CD4-positive, alpha-beta T cell (primary cell): ENCODE measurements at regions not wholly inside any gene's neighbourhood (a gene's known extent, or its start where the extent isn't known, plus 50 kb on each side); places are given as distances from the start of the nearest gene placed in this dataset.

ENCODE experiments used
- ATAC-seq: fragments of 200-7000 bp; cut with Tn5 transposase; one replicate; pipeline ENCODE4 v1.10.0; 2022; ENCODE audit warnings: mild to moderate bottlenecking; ENCODE audit not compliant: poor library complexity
- CTCF ChIA-PET: fragments of 350-600 bp; sonication (Branson Sonifier 250); formaldehyde crosslinking; loops from one replicate; lab custom pipeline; 2021; ENCODE audit warnings: antibody characterized with exemption, inconsistent platforms; lab: Charles Lee
- POLR2A ChIA-PET: fragments of 350-600 bp; sonication (Branson Sonifier 250); formaldehyde crosslinking; loops from one replicate; lab custom pipeline; 2021; ENCODE audit warnings: antibody characterized with exemption, inconsistent platforms; lab: Charles Lee
- DNase-seq, 14 experiments: peaks; one replicate each; pipeline ENCODE4 v3.0.0-alpha.2; 2013 to 2020; ENCODE audit warnings: mixed read lengths in 2 of 14
- H3K27ac ChIP-seq, 2 donors: one replicate each; pipeline versions ENCODE4 v1.5.1 to v1.7.0; 2013; ENCODE audit warnings: low read length in 2 of 2, low read depth in 1 of 2, mild to moderate bottlenecking in 1 of 2
- H3K27me3 ChIP-seq, 2 experiments: 1 replicate in 1 of 2; 2 replicates in 1 of 2; pipeline versions ENCODE4 v1.6.1 to v1.7.0; 2013; ENCODE audit warnings: low read length in 2 of 2, control low read depth in 1 of 2, mild to moderate bottlenecking in 1 of 2, moderate library complexity in 1 of 2; ENCODE audit not compliant: insufficient read depth in 2 of 2, control insufficient read depth in 1 of 2
- H3K36me3 ChIP-seq: one replicate; pipeline ENCODE4 v1.6.1; 2013; ENCODE audit warnings: low read length, control low read depth; ENCODE audit not compliant: insufficient read depth
- H3K4me1 ChIP-seq: one replicate; pipeline ENCODE4 v1.6.1; 2013; ENCODE audit warnings: low read length, control low read depth; ENCODE audit not compliant: insufficient read depth
- H3K4me3 ChIP-seq: one replicate; pipeline ENCODE4 v1.5.1; 2013; ENCODE audit warnings: mild to moderate bottlenecking, low read length, moderate library complexity
- H3K9me3 ChIP-seq, 2 experiments: 1 replicate in 1 of 2; 2 replicates in 1 of 2; pipeline versions ENCODE4 v1.6.1 to v1.7.0; 2013; ENCODE audit warnings: low read length in 2 of 2, mild to moderate bottlenecking in 2 of 2, control low read depth in 1 of 2, moderate library complexity in 1 of 2; ENCODE audit not compliant: control insufficient read depth in 1 of 2, insufficient read depth in 1 of 2
- H3K27ac Mint-ChIP-seq: one replicate; pipeline ENCODE4 v1.8.0; 2020; ENCODE audit warnings: mixed read lengths
- H3K27me3 Mint-ChIP-seq: one replicate; pipeline ENCODE4 v1.8.0; 2021; ENCODE audit warnings: mixed read lengths
- H3K36me3 Mint-ChIP-seq: one replicate; pipeline ENCODE4 v1.8.0; 2021; ENCODE audit warnings: low read depth, mixed read lengths
- H3K4me1 Mint-ChIP-seq: one replicate; pipeline ENCODE4 v1.8.0; 2021; ENCODE audit warnings: low read depth, mixed read lengths
- H3K4me3 Mint-ChIP-seq: one replicate; pipeline ENCODE4 v1.8.0; 2020; ENCODE audit warnings: mild to moderate bottlenecking, mixed read lengths
- H3K9me3 Mint-ChIP-seq: one replicate; pipeline ENCODE4 v1.8.0; 2020; ENCODE audit warnings: mixed read lengths
- intact Hi-C, 2 experiments: fragments of 100-400 bp; cut with DNase I in 1 of 2; cut with micrococcal nuclease in 1 of 2; formaldehyde crosslinking; loops; one replicate each; pipeline versions ENCODE4 v1.15.1 to v1.9.0; 2023 to 2025; cut with DNase I, micrococcal nuclease
- TF ChIP-seq, protein P1 (sequence below): fragments of 200-600 bp; IDR thresholded peaks from one replicate; pipeline ENCODE4 v1.8.0; 2022; ENCODE audit warnings: antibody characterized with exemption, mild to moderate bottlenecking

DNA sequence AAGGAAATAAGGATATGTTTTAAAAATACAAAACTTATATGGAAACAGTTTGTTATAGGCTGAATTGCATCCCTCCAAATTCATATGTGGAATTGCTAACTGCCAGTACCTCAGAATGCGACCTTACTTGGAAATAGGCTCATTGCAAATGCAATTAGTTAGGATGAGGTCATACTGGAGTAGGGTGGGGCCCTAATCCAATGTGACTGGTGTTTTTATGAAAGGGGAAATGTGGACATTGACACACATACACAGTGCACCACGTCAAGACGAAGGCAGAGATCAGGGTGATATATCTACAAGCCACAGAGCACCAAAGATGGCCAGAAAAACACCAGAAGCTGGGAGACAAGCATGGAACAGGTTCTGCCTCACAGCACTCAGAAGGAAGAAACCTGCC lies 494.2 kb downstream of the TSN start:
- no peaks in the 10 kb centered on the region for H3K9me3 ChIP-seq
- no peak overlapping the region for H3K27ac ChIP-seq
- POLR2A ChIA-PET: no interaction called here
- ATAC-seq (no peak), DNase-seq (no peak)
- no peaks in the 10 kb centered on the region for H3K4me1 ChIP-seq
- H3K27me3 ChIP-seq: no peaks in the 10 kb centered on the region
- CTCF ChIA-PET: no interaction called here
- Mint-ChIP-seq H3K4me3 (no peak overlapping the region), H3K27me3 (peaks cover 8% of the 10 kb centered on the region), H3K36me3 (no peaks in the 10 kb centered on the region), H3K9me3 (no peaks in the 10 kb centered on the region), H3K27ac (no peak overlapping the region), H3K4me1 (no peaks in the 10 kb centered on the region)
- H3K36me3 ChIP-seq: no peaks in the 10 kb centered on the region
- intact Hi-C loops: no loop called here
- no peak overlapping the region for H3K4me3 ChIP-seq
- TF ChIP-seq, protein P1, sequence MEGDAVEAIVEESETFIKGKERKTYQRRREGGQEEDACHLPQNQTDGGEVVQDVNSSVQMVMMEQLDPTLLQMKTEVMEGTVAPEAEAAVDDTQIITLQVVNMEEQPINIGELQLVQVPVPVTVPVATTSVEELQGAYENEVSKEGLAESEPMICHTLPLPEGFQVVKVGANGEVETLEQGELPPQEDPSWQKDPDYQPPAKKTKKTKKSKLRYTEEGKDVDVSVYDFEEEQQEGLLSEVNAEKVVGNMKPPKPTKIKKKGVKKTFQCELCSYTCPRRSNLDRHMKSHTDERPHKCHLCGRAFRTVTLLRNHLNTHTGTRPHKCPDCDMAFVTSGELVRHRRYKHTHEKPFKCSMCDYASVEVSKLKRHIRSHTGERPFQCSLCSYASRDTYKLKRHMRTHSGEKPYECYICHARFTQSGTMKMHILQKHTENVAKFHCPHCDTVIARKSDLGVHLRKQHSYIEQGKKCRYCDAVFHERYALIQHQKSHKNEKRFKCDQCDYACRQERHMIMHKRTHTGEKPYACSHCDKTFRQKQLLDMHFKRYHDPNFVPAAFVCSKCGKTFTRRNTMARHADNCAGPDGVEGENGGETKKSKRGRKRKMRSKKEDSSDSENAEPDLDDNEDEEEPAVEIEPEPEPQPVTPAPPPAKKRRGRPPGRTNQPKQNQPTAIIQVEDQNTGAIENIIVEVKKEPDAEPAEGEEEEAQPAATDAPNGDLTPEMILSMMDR: no peak

DNA sequence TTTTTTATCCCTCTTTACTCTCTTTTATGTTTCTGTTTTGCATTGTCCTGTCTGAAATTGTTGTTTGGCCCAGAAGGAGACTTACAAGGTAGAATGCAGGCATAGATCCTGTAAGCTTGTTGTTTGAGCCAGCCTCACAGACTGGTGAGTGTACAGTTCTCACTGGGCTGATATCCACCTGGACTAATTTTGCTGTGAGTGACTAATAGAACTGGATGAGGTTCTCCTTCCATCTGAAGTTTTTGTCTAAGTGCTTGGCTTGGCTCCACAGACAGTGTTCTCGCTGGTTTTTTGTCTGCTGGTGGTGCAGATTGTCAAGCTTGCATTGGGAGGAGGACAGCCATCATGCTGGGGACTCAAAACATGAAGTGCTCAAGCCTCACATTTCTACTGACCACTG lies 495.7 kb downstream of the TSN start:
- Mint-ChIP-seq H3K27me3 (peaks cover 6% of the 10 kb centered on the region), H3K4me3 (no peak overlapping the region), H3K36me3 (no peaks in the 10 kb centered on the region), H3K9me3 (no peaks in the 10 kb centered on the region), H3K27ac (no peak overlapping the region), H3K4me1 (no peaks in the 10 kb centered on the region)
- TF ChIP-seq, protein P1: no peak
- intact Hi-C loops: no loop called here
- no peaks in the 10 kb centered on the region for H3K9me3 ChIP-seq
- no peak for DNase-seq
- H3K4me1 ChIP-seq: no peaks in the 10 kb centered on the region
- ChIA-PET CTCF (no interaction called here), POLR2A (no interaction called here)
- H3K27me3 ChIP-seq: no peaks in the 10 kb centered on the region
- H3K27ac ChIP-seq: no peak overlapping the region
- H3K36me3 ChIP-seq: no peaks in the 10 kb centered on the region
- no peak for ATAC-seq
- no peak overlapping the region for H3K4me3 ChIP-seq

DNA sequence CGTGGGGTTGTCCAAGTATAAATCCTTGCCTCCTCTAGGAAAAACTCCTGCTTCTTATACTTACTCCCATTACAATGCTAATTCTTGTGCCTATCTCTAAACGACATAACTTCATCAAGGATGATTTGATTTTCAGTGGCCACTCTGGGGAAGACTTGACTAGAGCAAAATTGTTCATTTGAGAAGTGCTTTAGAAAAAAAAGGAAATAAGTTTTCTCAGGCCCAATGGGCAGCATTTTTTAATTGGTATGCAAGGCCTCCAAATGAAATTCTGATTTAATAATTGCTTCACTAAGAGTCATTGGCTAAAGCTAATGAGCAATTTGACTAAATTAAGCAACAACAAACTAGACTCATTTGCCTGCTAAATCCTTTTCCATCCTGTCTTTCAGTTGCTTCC lies 496.1 kb downstream of the TSN start:
- H3K4me1 Mint-ChIP-seq: no peaks in the 10 kb centered on the region
- H3K27ac Mint-ChIP-seq: no peak overlapping the region
- POLR2A ChIA-PET: no interaction called here
- Histone ChIP-seq H3K27ac (no peak overlapping the region), H3K36me3 (no peaks in the 10 kb centered on the region), H3K4me3 (no peak overlapping the region), H3K27me3 (no peaks in the 10 kb centered on the region), H3K9me3 (no peaks in the 10 kb centered on the region), H3K4me1 (no peaks in the 10 kb centered on the region)
- intact Hi-C loops: no loop called here
- H3K27me3 Mint-ChIP-seq: peaks cover 4% of the 10 kb centered on the region
- no peaks in the 10 kb centered on the region for H3K36me3 Mint-ChIP-seq
- H3K9me3 Mint-ChIP-seq: no peaks in the 10 kb centered on the region
- CTCF ChIA-PET: no interaction called here
- H3K4me3 Mint-ChIP-seq: no peak overlapping the region
- TF ChIP-seq, protein P1: no peak
- ATAC-seq (no peak), DNase-seq (no peak)
